DND-41 (cell line): ENCODE measurements at regions not wholly inside any gene's neighbourhood (a gene's known extent, or its start where the extent isn't known, plus 50 kb on each side); places are given as distances from the start of the nearest gene placed in this dataset.

Source experiments
- ATAC-seq: fragments of 200-7000 bp; cut with Tn5 transposase; 3 replicates; pipeline ENCODE4 v1.9.1; 2021; ENCODE audit warnings: low read depth; ENCODE audit not compliant: insufficient read depth
- DNase-seq: peaks from one replicate; pipeline ENCODE4 v3.0.0-alpha.2; 2020
- H2AFZ ChIP-seq: 2 replicates; pipeline ENCODE4 v1.6.0; 2012; ENCODE audit warnings: low read depth, low read length
- H3K27ac ChIP-seq: 2 replicates; pipeline ENCODE4 v1.5.1; 2012; ENCODE audit warnings: low read length, inconsistent platforms
- H3K27me3 ChIP-seq: fragments of 200-600 bp; sonication (generic); 2 replicates; pipeline ENCODE4 v1.6.0; 2012; ENCODE audit warnings: low read length, mild to moderate bottlenecking, inconsistent platforms; ENCODE audit not compliant: insufficient read depth, poor library complexity
- H3K36me3 ChIP-seq: 2 replicates; pipeline ENCODE4 v1.5.1; 2012; ENCODE audit warnings: low read length, inconsistent platforms; ENCODE audit not compliant: insufficient read depth
- H3K4me1 ChIP-seq: 2 replicates; pipeline ENCODE4 v1.5.1; 2012; ENCODE audit warnings: mild to moderate bottlenecking, low read length; ENCODE audit not compliant: insufficient read depth
- H3K4me2 ChIP-seq: 2 replicates; pipeline ENCODE4 v1.6.0; 2012; ENCODE audit warnings: mild to moderate bottlenecking, moderate library complexity, low read length, inconsistent platforms; ENCODE audit not compliant: insufficient read depth
- H3K4me3 ChIP-seq, 2 experiments: fragments of 200-600 bp in 1 of 2; shearing (Covaris generic) in 1 of 2; 2 replicates each; pipeline ENCODE4 v1.5.1; 2012 to 2016; ENCODE audit warnings: inconsistent platforms in 2 of 2, low read length in 2 of 2, mild to moderate bottlenecking in 2 of 2, low read depth in 1 of 2, moderate library complexity in 1 of 2
- H3K79me2 ChIP-seq: 2 replicates; pipeline ENCODE4 v1.6.0; 2012; ENCODE audit warnings: low read length, inconsistent platforms; ENCODE audit not compliant: insufficient read depth
- H3K9ac ChIP-seq: 2 replicates; pipeline ENCODE4 v1.6.0; 2012; ENCODE audit warnings: low read depth, mild to moderate bottlenecking, inconsistent platforms, low read length, moderate library complexity
- H3K9me3 ChIP-seq: 2 replicates; pipeline ENCODE4 v1.5.1; 2012; ENCODE audit warnings: low read length, moderate library complexity, mild to moderate bottlenecking, inconsistent platforms; ENCODE audit not compliant: insufficient read depth, severe bottlenecking
- H4K20me1 ChIP-seq: 2 replicates; pipeline ENCODE4 v1.6.0; 2012; ENCODE audit warnings: low read length; ENCODE audit not compliant: insufficient read depth
- EZH2 ChIP-seq: IDR thresholded peaks from 3 replicates; pipeline ENCODE4 v1.6.1; 2012; ENCODE audit warnings: borderline replicate concordance, low read depth, mild to moderate bottlenecking, moderate library complexity, low read length, inconsistent platforms; ENCODE audit not compliant: severe bottlenecking
- TF ChIP-seq, protein P1 (sequence below): IDR thresholded peaks from 2 replicates; pipeline ENCODE4 v1.5.1; 2012; ENCODE audit warnings: borderline replicate concordance, low read length, moderate library complexity, mild to moderate bottlenecking; ENCODE audit not compliant: poor library complexity, severe bottlenecking; ENCODE audit errors: extremely low read depth

DNA sequence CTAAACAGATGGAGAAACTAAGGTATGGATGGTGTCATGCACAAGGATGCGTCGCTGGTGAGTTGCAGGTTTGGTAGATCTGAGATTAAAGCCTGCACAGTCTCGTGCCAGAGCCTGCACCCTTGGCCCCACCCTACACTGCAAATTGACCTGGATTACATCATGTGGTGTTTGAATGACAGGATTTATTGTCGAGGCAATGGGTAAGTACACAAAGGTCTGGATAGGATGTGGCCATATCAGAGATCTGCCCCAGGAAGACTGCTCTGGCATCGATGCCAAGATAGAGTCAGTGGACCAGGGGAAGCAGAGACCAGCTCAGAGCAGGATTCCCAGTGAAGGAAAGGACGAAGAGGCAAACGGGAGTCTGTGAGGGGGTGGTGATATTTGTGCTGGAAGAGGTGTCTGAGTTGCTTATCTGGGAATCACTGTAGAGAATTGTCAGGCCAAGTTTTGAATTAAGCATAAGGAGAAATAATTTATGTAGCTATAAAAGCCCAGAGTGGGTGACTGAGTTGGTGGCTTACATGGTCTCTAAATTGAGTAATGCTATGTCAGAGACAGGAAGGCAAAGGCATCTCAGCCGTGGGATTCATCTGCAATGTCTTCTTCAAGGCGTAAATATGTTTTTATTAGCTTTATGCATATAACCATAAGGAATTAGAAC, 499.6 kb upstream of the B3GAT1 start:
- no peaks in the 10 kb centered on the region for H4K20me1 ChIP-seq
- no peak for TF ChIP-seq EZH2
- TF ChIP-seq, protein P1, sequence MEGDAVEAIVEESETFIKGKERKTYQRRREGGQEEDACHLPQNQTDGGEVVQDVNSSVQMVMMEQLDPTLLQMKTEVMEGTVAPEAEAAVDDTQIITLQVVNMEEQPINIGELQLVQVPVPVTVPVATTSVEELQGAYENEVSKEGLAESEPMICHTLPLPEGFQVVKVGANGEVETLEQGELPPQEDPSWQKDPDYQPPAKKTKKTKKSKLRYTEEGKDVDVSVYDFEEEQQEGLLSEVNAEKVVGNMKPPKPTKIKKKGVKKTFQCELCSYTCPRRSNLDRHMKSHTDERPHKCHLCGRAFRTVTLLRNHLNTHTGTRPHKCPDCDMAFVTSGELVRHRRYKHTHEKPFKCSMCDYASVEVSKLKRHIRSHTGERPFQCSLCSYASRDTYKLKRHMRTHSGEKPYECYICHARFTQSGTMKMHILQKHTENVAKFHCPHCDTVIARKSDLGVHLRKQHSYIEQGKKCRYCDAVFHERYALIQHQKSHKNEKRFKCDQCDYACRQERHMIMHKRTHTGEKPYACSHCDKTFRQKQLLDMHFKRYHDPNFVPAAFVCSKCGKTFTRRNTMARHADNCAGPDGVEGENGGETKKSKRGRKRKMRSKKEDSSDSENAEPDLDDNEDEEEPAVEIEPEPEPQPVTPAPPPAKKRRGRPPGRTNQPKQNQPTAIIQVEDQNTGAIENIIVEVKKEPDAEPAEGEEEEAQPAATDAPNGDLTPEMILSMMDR = no peak
- no peak for ATAC-seq

DNA sequence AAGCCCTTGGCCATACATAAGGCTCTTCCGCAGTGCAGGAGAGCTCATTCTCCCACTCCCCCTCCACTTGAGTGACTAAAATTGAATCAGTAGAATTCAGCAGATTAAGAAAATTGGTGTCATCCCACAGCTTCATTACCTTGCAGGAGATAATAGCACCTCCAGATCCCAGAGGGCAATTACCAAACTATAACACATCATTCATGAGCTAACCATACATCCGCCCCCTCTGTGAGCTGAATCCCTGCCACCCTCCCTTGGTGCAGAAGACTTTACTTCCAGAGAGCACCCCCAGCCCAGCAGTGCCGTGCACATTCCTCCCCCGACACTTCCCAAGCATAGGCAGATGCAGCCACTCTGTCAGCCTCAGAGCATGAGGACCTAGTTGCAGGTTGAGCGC, 496.5 kb upstream of the B3GAT1 start:
- peaks cover 6% of the 10 kb centered on the region; the same call in 1 of the 2 replicates for H3K4me1 ChIP-seq
- no peaks in the 10 kb centered on the region for H3K79me2 ChIP-seq
- no peaks in the 10 kb centered on the region for H3K36me3 ChIP-seq
- H3K4me2 ChIP-seq = no peak overlapping the region
- no peak overlapping the region for H3K4me3 ChIP-seq
- no peaks in the 10 kb centered on the region for H3K9me3 ChIP-seq
- DNase-seq (no peak), ATAC-seq (no peak)
- H3K27ac ChIP-seq = no peak overlapping the region
- H3K27me3 ChIP-seq = peaks cover 5% of the 10 kb centered on the region
- H2AFZ ChIP-seq = no peak overlapping the region
- H3K9ac ChIP-seq = no peak overlapping the region
- no peaks in the 10 kb centered on the region for H4K20me1 ChIP-seq
- TF ChIP-seq, protein P1 = no peak
- TF ChIP-seq EZH2 = no peak

More for the DNA sequence above, 499.6 kb upstream of the B3GAT1 start:
- H3K4me3 ChIP-seq = no peak overlapping the region
- no peaks in the 10 kb centered on the region for H3K9me3 ChIP-seq
- no peaks in the 10 kb centered on the region for H3K36me3 ChIP-seq
- H2AFZ ChIP-seq = no peak overlapping the region
- no peak overlapping the region for H3K9ac ChIP-seq
- no peak overlapping the region for H3K27ac ChIP-seq
- H3K79me2 ChIP-seq = no peaks in the 10 kb centered on the region
- no peak for DNase-seq
- H3K4me2 ChIP-seq = no peak overlapping the region
- H3K27me3 ChIP-seq = peaks cover 9% of the 10 kb centered on the region
- H3K4me1 ChIP-seq = no peaks in the 10 kb centered on the region

DNA sequence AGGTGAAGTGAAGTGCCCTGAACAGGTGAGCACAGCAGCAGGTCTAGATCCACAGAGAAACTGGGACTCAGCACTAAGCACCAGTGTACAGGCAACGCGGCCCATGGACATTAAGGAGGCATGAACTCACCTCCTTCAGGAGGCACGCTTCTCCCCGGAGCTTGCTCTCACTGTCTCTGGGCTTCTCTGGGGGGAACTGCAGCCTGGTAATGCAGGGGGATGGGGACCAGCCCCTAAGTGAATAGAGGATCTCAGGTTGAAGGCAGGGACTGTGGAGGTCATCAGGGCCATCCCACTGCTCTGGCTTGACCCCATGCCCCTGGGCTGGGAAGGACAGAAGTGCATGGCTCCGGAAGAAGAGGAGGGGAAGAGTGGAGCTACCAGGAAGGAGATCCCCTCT, 495.6 kb upstream of the B3GAT1 start:
- Histone ChIP-seq H3K4me3 (no peak overlapping the region), H3K9ac (no peak overlapping the region), H3K27me3 (peaks cover 5% of the 10 kb centered on the region), H3K4me1 (peaks cover 6% of the 10 kb centered on the region; the same call in 1 of the 2 replicates), H3K79me2 (no peaks in the 10 kb centered on the region), H3K9me3 (no peaks in the 10 kb centered on the region), H3K4me2 (no peak overlapping the region), H4K20me1 (no peaks in the 10 kb centered on the region), H2AFZ (no peak overlapping the region), H3K36me3 (no peaks in the 10 kb centered on the region), H3K27ac (no peak overlapping the region)
- TF ChIP-seq, protein P1 = no peak
- no peak for TF ChIP-seq EZH2
- DNase-seq = no peak
- ATAC-seq = no peak
